AG09319 (cell line): ENCODE measurements at regions not wholly inside any gene's neighbourhood (a gene's known extent, or its start where the extent isn't known, plus 50 kb on each side); places are given as distances from the start of the nearest gene placed in this dataset.
A peak's percentile ranks its signal among the peaks of the same experiment; 100 is the strongest.

Experiments
- DNase-seq: peaks from one replicate; pipeline ENCODE4 v3.0.0-alpha.2; 2010; ENCODE audit warnings: low read depth; ENCODE audit errors: extremely low read depth
- CTCF ChIP-seq: IDR thresholded peaks from 2 replicates; pipeline ENCODE4 v1.5.1; 2011; ENCODE audit warnings: low read depth, mild to moderate bottlenecking, inconsistent platforms, low read length, moderate library complexity

GRCh38 chr10:113319479-113319878 lies 233.4 kb upstream of the HABP2 start:
- no peak for TF ChIP-seq CTCF
- no peak for DNase-seq

DNA sequence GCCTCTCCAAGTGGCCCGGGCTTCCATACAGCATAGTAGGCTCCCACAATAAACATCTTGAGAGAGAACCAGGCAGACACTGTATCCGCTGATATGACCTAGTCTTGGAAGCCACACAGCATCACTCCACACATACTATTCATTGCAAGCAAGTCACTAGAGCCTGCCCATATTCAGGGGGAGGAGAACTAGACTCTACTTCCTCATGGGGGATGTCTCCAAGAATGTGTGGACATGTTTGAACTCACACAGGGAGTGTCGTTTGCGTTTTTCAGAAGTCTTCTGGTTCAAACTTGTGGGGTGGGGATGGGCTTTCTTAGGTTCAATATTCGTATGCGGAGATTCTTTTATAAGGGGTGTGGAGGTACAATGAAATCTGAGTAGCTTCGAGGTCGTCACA lies 232.6 kb upstream of the HABP2 start:
- TF ChIP-seq CTCF, result no peak
- no peak for DNase-seq

- no peak for DNase-seq
- TF ChIP-seq CTCF, result no peak
Measured at GRCh38 chr10:113320987-113321386, 231.9 kb upstream of the HABP2 start.

DNA sequence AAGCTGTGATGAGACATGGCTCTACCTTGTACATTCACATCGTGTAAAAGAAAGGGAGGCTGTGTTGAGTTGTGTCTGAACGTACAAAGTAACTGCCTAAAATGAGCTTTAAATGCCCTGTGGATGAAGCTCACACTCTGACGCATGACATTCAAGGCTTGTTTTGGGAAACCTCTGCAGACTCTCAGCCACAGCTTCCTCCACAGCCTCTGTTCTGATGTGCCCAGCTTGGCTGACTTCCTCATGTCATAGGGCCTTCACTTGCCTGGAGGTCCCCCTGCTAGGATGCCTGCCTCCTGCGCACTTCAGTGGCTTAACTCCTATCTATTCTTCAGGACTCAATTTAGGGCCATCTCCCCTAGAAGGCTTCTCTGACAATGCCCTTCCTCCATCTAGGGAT lies 230.0 kb upstream of the HABP2 start:
- TF ChIP-seq CTCF, result no peak
- no peak for DNase-seq

DNA sequence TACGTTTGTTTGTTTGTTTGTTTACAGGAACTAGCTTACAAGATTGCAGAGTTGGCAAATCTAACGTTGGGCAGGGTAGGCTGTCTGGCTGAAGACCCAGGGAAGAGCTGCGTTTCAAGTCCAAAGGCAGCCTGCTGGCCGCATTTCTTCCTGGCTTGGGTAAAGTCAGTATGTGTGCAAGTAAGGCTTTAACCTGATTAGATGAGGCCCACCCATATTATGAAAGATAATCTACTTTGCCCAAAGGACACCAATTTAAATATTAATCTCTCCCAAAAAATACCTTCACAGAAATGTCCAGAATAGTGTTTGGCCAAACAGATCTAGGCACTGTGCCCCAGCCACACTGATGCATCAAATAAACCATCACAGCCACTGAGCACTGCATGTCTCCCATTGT lies 228.9 kb upstream of the HABP2 start:
- no peak for TF ChIP-seq CTCF
- DNase-seq, result no peak

- peak; percentile 20 for TF ChIP-seq CTCF
- DNase-seq, result no peak
Measured at GRCh38 chr10:113326160-113327111, 226.4 kb upstream of the HABP2 start.

DNA sequence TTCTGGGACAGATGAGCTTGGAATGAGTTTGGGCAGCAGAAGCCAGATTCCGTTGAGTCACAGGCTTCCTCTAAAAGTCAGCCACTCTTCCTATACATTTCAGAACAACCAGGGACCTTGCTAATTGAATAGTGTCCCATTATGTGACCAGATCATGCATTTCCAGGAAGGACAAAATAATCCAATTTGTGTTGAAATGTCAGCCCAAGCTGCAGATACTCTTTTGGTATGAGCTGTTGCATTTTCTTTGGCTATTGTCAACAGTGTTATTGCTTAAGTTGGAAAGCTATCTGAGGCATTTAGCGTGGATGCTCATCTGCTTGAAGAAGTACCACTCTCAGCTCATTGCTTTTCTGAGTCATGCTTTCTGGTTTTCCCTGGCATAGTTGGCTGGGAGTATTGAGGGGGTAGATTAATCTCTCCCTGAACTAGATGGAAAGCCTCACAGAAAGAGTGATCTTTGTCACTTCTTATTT lies 223.7 kb upstream of the HABP2 start:
- DNase-seq, result peak; percentile 52

More for the DNA sequence above, 223.7 kb upstream of the HABP2 start:
- TF ChIP-seq CTCF, result no peak
